Nephron (organoid): ENCODE measurements at regions not wholly inside any gene's neighbourhood (a gene's known extent, or its start where the extent isn't known, plus 50 kb on each side); places are given as distances from the start of the nearest gene placed in this dataset.

Source experiments
- H3K27ac Mint-ChIP-seq, 3 experiments: 2 replicates each; pipeline ENCODE4 v1.8.0; 2020; ENCODE audit warnings: mixed read lengths in 3 of 3, mild to moderate bottlenecking in 2 of 3, moderate library complexity in 1 of 3
- H3K27me3 Mint-ChIP-seq: 2 replicates; pipeline ENCODE4 v1.8.0; 2021; ENCODE audit warnings: low read depth, mild to moderate bottlenecking, moderate library complexity, mixed read lengths
- H3K36me3 Mint-ChIP-seq: 2 replicates; pipeline ENCODE4 v1.8.0; 2020; ENCODE audit warnings: low read depth, mixed read lengths
- H3K4me1 Mint-ChIP-seq: 2 replicates; pipeline ENCODE4 v1.8.0; 2020; ENCODE audit warnings: mixed read lengths
- H3K4me3 Mint-ChIP-seq, 3 experiments: 2 replicates each; pipeline ENCODE4 v1.8.0; 2020; ENCODE audit warnings: mild to moderate bottlenecking in 3 of 3, mixed read lengths in 3 of 3, moderate library complexity in 2 of 3
- H3K9me3 Mint-ChIP-seq: 2 replicates; pipeline ENCODE4 v1.8.0; 2020; ENCODE audit warnings: mixed read lengths
- CTCF ChIP-seq, 3 experiments: fragments of 200-600 bp; sonication (generic); IDR thresholded peaks; one replicate each; pipeline ENCODE4 v1.5.0; 2021; ENCODE audit warnings: antibody characterized with exemption in 3 of 3; ENCODE audit not compliant: unreplicated experiment in 3 of 3

DNA sequence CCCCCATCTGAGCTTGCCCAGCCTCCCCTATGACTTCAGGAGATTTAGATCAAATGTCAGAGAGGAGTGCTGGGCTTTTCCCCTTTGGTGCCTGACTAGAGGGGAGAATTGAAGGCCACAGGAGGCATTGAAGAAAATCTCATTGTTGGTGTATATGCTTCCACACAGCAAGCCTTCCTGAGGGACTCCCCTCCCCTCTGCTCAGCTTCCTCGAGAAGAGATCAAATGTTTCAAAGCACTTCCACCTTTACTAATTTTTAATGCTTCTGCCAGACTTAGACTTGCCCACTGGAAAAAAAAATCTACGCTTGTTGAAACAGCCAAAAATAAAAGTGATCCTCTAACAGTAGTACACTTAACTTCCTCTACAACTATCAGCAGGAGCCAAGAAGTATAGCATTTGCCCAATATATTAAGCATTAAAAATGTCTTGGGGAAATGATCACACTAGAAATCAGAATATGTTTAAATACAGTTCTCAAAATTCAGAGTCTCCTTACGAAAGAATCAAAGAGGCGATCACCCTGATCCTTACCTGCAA, 79.3 kb downstream of the FZD1 start:
- Mint-ChIP-seq H3K9me3 (no peaks in the 10 kb centered on the region), H3K4me1 (peaks cover 62% of the 10 kb centered on the region), H3K27ac (peak overlapping the region; percentile 75 to 97 (median 92)), H3K36me3 (no peaks in the 10 kb centered on the region), H3K27me3 (peaks cover 8% of the 10 kb centered on the region), H3K4me3 (peak overlapping the region in 2 of 3 experiments; percentile 13 to 40)
- TF ChIP-seq CTCF (IDR thresholded peaks at IDR 0.05; ENCODE audit: unreplicated experiment in 3 of 3), result no peak

DNA sequence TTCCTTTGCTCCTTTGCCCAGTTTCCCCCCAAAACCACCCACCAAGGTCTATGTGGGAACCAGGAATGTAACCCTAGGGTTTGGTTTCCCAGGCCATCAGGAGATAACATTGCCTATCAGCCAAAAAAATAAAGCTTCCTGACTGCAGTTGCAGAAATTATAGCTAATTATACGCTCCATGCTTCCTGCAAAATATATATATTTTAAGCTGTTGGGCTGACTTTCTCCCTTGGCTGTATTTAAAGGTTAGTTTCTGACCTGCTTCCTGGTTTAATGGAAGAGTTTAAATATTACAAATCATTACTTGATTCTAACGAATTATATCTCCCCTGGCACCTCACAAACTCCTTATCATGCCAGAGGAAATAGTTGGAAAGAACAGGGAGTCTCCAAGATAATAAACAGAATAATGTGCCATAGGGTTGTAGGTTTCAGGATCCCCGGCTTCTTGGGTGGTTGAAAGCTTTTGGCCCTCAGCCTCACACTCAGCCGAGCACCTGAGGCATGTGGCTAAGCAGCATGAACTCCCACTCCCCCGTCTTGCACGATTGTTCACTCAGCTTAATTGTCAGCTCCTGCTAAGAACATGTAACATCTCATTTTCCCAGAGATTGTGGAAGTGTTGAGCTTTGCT, 79.9 kb downstream of the FZD1 start:
- H3K4me1 Mint-ChIP-seq, result peaks cover 62% of the 10 kb centered on the region
- H3K27me3 Mint-ChIP-seq, result peaks cover 8% of the 10 kb centered on the region
- H3K9me3 Mint-ChIP-seq, result no peaks in the 10 kb centered on the region
- peak overlapping the region in 1 of 3 experiments; percentile 13 for H3K4me3 Mint-ChIP-seq
- H3K36me3 Mint-ChIP-seq, result no peaks in the 10 kb centered on the region
- H3K27ac Mint-ChIP-seq, result peak overlapping the region; percentile 75 to 97 (median 92)
- TF ChIP-seq CTCF (IDR thresholded peaks at IDR 0.05; ENCODE audit: unreplicated experiment in 3 of 3), result no peak

DNA sequence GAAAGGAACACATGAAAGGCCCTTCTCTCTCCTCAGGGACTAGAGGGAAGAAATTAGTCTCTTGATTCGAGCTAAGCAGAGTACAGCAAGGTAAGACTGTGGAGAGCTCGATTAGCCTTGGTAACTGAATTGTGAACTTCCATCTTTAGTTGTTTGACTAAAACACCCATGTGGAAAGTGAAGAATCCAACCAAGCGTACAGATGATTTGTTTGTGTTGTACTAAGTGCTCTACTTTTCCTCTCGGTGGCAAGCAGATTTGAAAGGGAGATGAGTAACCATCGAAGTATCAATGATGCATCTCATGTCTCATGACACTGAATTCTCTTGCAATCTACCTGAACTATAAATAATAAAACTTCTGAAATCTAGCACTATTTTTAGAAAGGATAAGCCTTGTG, 80.7 kb downstream of the FZD1 start:
- H3K4me3 Mint-ChIP-seq, result no peak overlapping the region
- peak overlapping the region; percentile 55 to 97 (median 92) for H3K27ac Mint-ChIP-seq
- H3K27me3 Mint-ChIP-seq, result peaks cover 8% of the 10 kb centered on the region
- H3K36me3 Mint-ChIP-seq, result no peaks in the 10 kb centered on the region
- H3K4me1 Mint-ChIP-seq, result peaks cover 62% of the 10 kb centered on the region
- TF ChIP-seq CTCF (IDR thresholded peaks at IDR 0.05; ENCODE audit: unreplicated experiment in 3 of 3), result no peak
- no peaks in the 10 kb centered on the region for H3K9me3 Mint-ChIP-seq

GRCh38 chr7:91345449-91345848, 81.2 kb downstream of the FZD1 start:
- H3K4me1 Mint-ChIP-seq, result peaks cover 62% of the 10 kb centered on the region
- H3K36me3 Mint-ChIP-seq, result no peaks in the 10 kb centered on the region
- peak overlapping the region in 2 of 3 experiments; percentile 92 to 97 for H3K27ac Mint-ChIP-seq
- H3K9me3 Mint-ChIP-seq, result no peaks in the 10 kb centered on the region
- peaks cover 8% of the 10 kb centered on the region for H3K27me3 Mint-ChIP-seq
- H3K4me3 Mint-ChIP-seq, result no peak overlapping the region
- TF ChIP-seq CTCF (IDR thresholded peaks at IDR 0.05; ENCODE audit: unreplicated experiment in 3 of 3), result no peak

DNA sequence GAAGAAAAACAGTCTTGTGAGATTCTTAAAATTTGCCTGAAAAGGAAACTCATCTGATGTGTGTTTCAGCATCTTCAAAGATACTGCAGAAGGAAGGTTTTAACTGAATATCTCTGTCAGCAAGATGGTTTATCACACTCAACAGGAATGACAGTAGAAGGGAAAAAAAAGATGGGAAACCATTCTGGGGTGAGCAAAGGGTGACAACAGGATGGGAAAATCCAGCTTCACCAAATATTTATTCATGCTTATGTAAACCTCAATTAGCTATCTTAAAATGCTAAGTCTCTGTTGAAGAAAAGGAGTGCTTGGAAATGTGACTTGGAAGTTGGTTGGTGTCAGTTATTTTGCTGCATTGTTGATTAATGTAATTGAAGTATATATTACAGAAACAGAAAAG, 82.2 kb downstream of the FZD1 start:
- Mint-ChIP-seq H3K36me3 (no peaks in the 10 kb centered on the region), H3K4me3 (no peak overlapping the region), H3K27ac (peak overlapping the region; percentile 85 to 92 (median 89)), H3K27me3 (peaks cover 1% of the 10 kb centered on the region), H3K4me1 (peaks cover 57% of the 10 kb centered on the region), H3K9me3 (no peaks in the 10 kb centered on the region)
- no peak for TF ChIP-seq CTCF (IDR thresholded peaks at IDR 0.05; ENCODE audit: unreplicated experiment in 3 of 3)

GRCh38 chr7:91347290-91347689, 83.1 kb downstream of the FZD1 start:
- Mint-ChIP-seq H3K27me3 (no peaks in the 10 kb centered on the region), H3K36me3 (no peaks in the 10 kb centered on the region), H3K4me3 (peak overlapping the region in 2 of 3 experiments; percentile 2 to 4), H3K9me3 (no peaks in the 10 kb centered on the region), H3K4me1 (peaks cover 52% of the 10 kb centered on the region), H3K27ac (peak overlapping the region; percentile 80 to 85 (median 82))
- no peak for TF ChIP-seq CTCF (IDR thresholded peaks at IDR 0.05; ENCODE audit: unreplicated experiment in 3 of 3)
